ENCODE measurements at regions not wholly inside any gene's neighbourhood (a gene's known extent, or its start where the extent isn't known, plus 50 kb on each side); places are given as distances from the start of the nearest gene placed in this dataset.

DNA sequence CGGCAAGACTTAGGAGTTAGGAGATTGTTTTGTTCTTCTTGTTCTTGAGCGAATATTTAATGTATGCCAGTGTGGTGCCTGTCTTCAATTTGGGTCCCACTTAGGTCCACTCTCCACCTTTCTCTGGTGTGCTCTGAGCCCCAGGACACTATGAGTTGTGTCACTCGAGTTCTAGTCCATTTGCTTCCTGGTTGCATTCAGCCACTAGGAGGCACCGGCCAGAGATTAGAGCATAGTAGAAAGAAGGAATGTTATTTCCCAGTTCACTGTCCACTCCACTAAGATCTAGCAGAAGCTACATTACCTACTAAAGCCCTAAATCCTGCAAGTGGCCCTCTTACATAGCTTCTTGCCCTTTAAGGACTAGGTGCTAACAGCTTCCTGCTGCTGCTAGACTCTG lies 326.9 kb downstream of the NAF1 start:
- no peak for DNase-seq
- Histone ChIP-seq H3K9me2 (replicated peaks; ENCODE audit: low read length) (no peaks in the 10 kb centered on the region), H3K27me3 (ENCODE audit: low read length) (no peaks in the 10 kb centered on the region), H3K9ac (ENCODE audit: low read length) (no peak overlapping the region), H3K36me3 (ENCODE audit: low read depth, low read length) (no peaks in the 10 kb centered on the region), H4K20me1 (ENCODE audit: low read length) (no peaks in the 10 kb centered on the region), H3K4me2 (ENCODE audit: low read length) (no peak overlapping the region), H3K4me1 (ENCODE audit: insufficient read depth, low read length) (no peaks in the 10 kb centered on the region), H3K4me3 (ENCODE audit: low read length) (no peak overlapping the region), H3F3A (ENCODE audit: low read length, unreplicated experiment) (no peaks in the 10 kb centered on the region), H3K79me2 (ENCODE audit: low read length) (no peaks in the 10 kb centered on the region), H3K27ac (ENCODE audit: low read length) (no peak overlapping the region), H3K9me3 (ENCODE audit: low read length) (no peaks in the 10 kb centered on the region), H2AFZ (ENCODE audit: low read length) (no peak overlapping the region)
- intact Hi-C loops (cut with micrococcal nuclease), result no loop called here
- BruUV-seq (replicated peaks), result no TSS peak
- TF ChIP-seq EZH2phosphoT487 (IDR thresholded peaks at IDR 0.05; ENCODE audit: borderline replicate concordance, low read length) (no peak), EZH2 (IDR thresholded peaks at IDR 0.05; ENCODE audit: low read length, unreplicated experiment) (no peak)
- TF ChIP-seq, protein P1, sequence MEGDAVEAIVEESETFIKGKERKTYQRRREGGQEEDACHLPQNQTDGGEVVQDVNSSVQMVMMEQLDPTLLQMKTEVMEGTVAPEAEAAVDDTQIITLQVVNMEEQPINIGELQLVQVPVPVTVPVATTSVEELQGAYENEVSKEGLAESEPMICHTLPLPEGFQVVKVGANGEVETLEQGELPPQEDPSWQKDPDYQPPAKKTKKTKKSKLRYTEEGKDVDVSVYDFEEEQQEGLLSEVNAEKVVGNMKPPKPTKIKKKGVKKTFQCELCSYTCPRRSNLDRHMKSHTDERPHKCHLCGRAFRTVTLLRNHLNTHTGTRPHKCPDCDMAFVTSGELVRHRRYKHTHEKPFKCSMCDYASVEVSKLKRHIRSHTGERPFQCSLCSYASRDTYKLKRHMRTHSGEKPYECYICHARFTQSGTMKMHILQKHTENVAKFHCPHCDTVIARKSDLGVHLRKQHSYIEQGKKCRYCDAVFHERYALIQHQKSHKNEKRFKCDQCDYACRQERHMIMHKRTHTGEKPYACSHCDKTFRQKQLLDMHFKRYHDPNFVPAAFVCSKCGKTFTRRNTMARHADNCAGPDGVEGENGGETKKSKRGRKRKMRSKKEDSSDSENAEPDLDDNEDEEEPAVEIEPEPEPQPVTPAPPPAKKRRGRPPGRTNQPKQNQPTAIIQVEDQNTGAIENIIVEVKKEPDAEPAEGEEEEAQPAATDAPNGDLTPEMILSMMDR (conservative IDR thresholded peaks at IDR 0.05; ENCODE audit: low read depth, low read length), result no peak; the same call in 1 of the 2 replicates
- ChIA-PET POLR2A (ENCODE audit: unreplicated experiment) (no interaction called here), CTCF (no interaction called here)
- ATAC-seq, result no peak

GRCh38 chr4:162838671-162839070 lies 328.0 kb downstream of the NAF1 start:
- Histone ChIP-seq H3K79me2 (ENCODE audit: low read length) (no peaks in the 10 kb centered on the region), H3K9me3 (ENCODE audit: low read length) (no peaks in the 10 kb centered on the region), H3K27ac (ENCODE audit: low read length) (no peak overlapping the region), H3K4me3 (ENCODE audit: low read length) (no peak overlapping the region), H3K36me3 (ENCODE audit: low read depth, low read length) (no peaks in the 10 kb centered on the region), H3F3A (ENCODE audit: low read length, unreplicated experiment) (no peaks in the 10 kb centered on the region), H3K4me1 (ENCODE audit: insufficient read depth, low read length) (no peaks in the 10 kb centered on the region), H3K4me2 (ENCODE audit: low read length) (no peak overlapping the region), H4K20me1 (ENCODE audit: low read length) (no peaks in the 10 kb centered on the region), H3K27me3 (ENCODE audit: low read length) (no peaks in the 10 kb centered on the region), H3K9ac (ENCODE audit: low read length) (no peak overlapping the region), H2AFZ (ENCODE audit: low read length) (no peak overlapping the region), H3K9me2 (replicated peaks; ENCODE audit: low read length) (no peaks in the 10 kb centered on the region)
- intact Hi-C loops (cut with micrococcal nuclease), result no loop called here
- ChIA-PET POLR2A (ENCODE audit: unreplicated experiment) (no interaction called here), CTCF (no interaction called here)
- peak; percentile 96 for ATAC-seq
- peak; percentile 72 for DNase-seq
- TF ChIP-seq, protein P1 (conservative IDR thresholded peaks at IDR 0.05; ENCODE audit: low read depth, low read length), result no peak
- TF ChIP-seq EZH2phosphoT487 (IDR thresholded peaks at IDR 0.05; ENCODE audit: borderline replicate concordance, low read length), result no peak
- no peak for TF ChIP-seq EZH2 (IDR thresholded peaks at IDR 0.05; ENCODE audit: low read length, unreplicated experiment)
- BruUV-seq (replicated peaks), result no TSS peak

- Histone ChIP-seq H3K4me2 (ENCODE audit: low read length) (no peak overlapping the region), H3K4me3 (ENCODE audit: low read length) (no peak overlapping the region), H3F3A (ENCODE audit: low read length, unreplicated experiment) (no peaks in the 10 kb centered on the region), H3K4me1 (ENCODE audit: insufficient read depth, low read length) (no peaks in the 10 kb centered on the region), H4K20me1 (ENCODE audit: low read length) (no peaks in the 10 kb centered on the region), H3K27ac (ENCODE audit: low read length) (no peak overlapping the region), H3K36me3 (ENCODE audit: low read depth, low read length) (no peaks in the 10 kb centered on the region), H2AFZ (ENCODE audit: low read length) (no peak overlapping the region), H3K9me2 (replicated peaks; ENCODE audit: low read length) (no peaks in the 10 kb centered on the region), H3K27me3 (ENCODE audit: low read length) (no peaks in the 10 kb centered on the region), H3K9ac (ENCODE audit: low read length) (no peak overlapping the region), H3K79me2 (ENCODE audit: low read length) (no peaks in the 10 kb centered on the region), H3K9me3 (ENCODE audit: low read length) (no peaks in the 10 kb centered on the region)
- ChIA-PET POLR2A (ENCODE audit: unreplicated experiment) (no interaction called here), CTCF (no interaction called here)
- DNase-seq (peak; percentile 19), ATAC-seq (no peak)
- no peak for TF ChIP-seq EZH2 (IDR thresholded peaks at IDR 0.05; ENCODE audit: low read length, unreplicated experiment)
- no peak for TF ChIP-seq EZH2phosphoT487 (IDR thresholded peaks at IDR 0.05; ENCODE audit: borderline replicate concordance, low read length)
- no TSS peak for BruUV-seq (replicated peaks)
- intact Hi-C loops (cut with micrococcal nuclease), result no loop called here
These were observed 329.0 kb downstream of the NAF1 start for GRCh38 chr4:162837679-162838078.

Data from PC-3 (cell line).